Neutrophil (primary cell): ENCODE measurements at regions not wholly inside any gene's neighbourhood (a gene's known extent, or its start where the extent isn't known, plus 50 kb on each side); places are given as distances from the start of the nearest gene placed in this dataset.

Experiments
- H3K27ac ChIP-seq: fragments of 200-600 bp; sonication (generic); 2 replicates; pipeline ENCODE4 v1.5.1; 2016; ENCODE audit warnings: mild to moderate bottlenecking, moderate library complexity
- H3K27me3 ChIP-seq: fragments of 200-600 bp; sonication (generic); 2 replicates; pipeline ENCODE4 v1.6.0; 2016; ENCODE audit warnings: mild to moderate bottlenecking
- H3K36me3 ChIP-seq: fragments of 200-600 bp; sonication (generic); 2 replicates; pipeline ENCODE4 v1.5.1; 2017
- H3K4me1 ChIP-seq, 2 experiments: fragments of 200-600 bp in 1 of 2; sonication (generic) in 1 of 2; 1 replicate in 1 of 2; 2 replicates in 1 of 2; pipeline versions ENCODE4 v1.5.1 to v1.6.1; 2013 to 2016; ENCODE audit warnings: low read depth in 1 of 2, low read length in 1 of 2, mild to moderate bottlenecking in 1 of 2, moderate library complexity in 1 of 2; ENCODE audit not compliant: control insufficient read depth in 1 of 2, insufficient read depth in 1 of 2
- H3K4me3 ChIP-seq, 2 experiments: fragments of 200-600 bp in 1 of 2; sonication (generic) in 1 of 2; 1 replicate in 1 of 2; 2 replicates in 1 of 2; pipeline ENCODE4 v1.5.1; 2013 to 2016; ENCODE audit warnings: low read depth in 1 of 2, low read length in 1 of 2, mild to moderate bottlenecking in 1 of 2, moderate library complexity in 1 of 2
- H3K9me3 ChIP-seq: fragments of 200-600 bp; sonication (generic); 2 replicates; pipeline ENCODE4 v1.5.1; 2016
- TF ChIP-seq, protein P1 (sequence below): fragments of 200-600 bp; sonication (generic); IDR thresholded peaks from 2 replicates; pipeline ENCODE4 v1.5.1; 2016; ENCODE audit warnings: antibody characterized with exemption

- Histone ChIP-seq H3K4me1 (no peaks in the 10 kb centered on the region), H3K27me3 (no peaks in the 10 kb centered on the region), H3K9me3 (no peaks in the 10 kb centered on the region), H3K4me3 (no peak overlapping the region), H3K27ac (no peak overlapping the region), H3K36me3 (no peaks in the 10 kb centered on the region)
- TF ChIP-seq, protein P1, sequence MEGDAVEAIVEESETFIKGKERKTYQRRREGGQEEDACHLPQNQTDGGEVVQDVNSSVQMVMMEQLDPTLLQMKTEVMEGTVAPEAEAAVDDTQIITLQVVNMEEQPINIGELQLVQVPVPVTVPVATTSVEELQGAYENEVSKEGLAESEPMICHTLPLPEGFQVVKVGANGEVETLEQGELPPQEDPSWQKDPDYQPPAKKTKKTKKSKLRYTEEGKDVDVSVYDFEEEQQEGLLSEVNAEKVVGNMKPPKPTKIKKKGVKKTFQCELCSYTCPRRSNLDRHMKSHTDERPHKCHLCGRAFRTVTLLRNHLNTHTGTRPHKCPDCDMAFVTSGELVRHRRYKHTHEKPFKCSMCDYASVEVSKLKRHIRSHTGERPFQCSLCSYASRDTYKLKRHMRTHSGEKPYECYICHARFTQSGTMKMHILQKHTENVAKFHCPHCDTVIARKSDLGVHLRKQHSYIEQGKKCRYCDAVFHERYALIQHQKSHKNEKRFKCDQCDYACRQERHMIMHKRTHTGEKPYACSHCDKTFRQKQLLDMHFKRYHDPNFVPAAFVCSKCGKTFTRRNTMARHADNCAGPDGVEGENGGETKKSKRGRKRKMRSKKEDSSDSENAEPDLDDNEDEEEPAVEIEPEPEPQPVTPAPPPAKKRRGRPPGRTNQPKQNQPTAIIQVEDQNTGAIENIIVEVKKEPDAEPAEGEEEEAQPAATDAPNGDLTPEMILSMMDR = no peak
Measured at GRCh38 chr11:15765530-15765929, 590.8 kb downstream of the SOX6 start.

DNA sequence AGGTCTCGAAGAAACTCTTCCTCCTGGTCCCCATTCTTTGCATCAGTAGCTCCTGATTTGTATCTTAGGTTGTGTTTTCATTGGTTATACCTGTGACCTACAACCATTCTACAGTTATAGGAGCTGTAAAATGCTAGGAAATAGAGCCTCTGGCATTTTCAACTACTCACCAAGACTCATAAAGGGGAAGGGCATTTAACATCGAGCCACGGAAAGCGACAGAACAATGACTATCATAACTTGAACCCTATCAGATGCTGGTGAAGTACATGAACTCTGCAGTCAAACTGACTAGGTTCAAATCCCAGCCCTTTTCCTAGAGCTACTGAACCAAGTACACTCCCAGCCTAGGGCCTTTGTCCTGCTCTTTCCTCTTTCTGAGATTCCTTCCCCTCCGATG, 588.0 kb downstream of the SOX6 start:
- Histone ChIP-seq H3K36me3 (no peaks in the 10 kb centered on the region), H3K27me3 (peaks cover 8% of the 10 kb centered on the region), H3K9me3 (no peaks in the 10 kb centered on the region), H3K4me1 (no peaks in the 10 kb centered on the region), H3K27ac (no peak overlapping the region), H3K4me3 (no peak overlapping the region)
- TF ChIP-seq, protein P1 = no peak

GRCh38 chr11:15769203-15769602, 587.1 kb downstream of the SOX6 start:
- no peaks in the 10 kb centered on the region for H3K36me3 ChIP-seq

DNA sequence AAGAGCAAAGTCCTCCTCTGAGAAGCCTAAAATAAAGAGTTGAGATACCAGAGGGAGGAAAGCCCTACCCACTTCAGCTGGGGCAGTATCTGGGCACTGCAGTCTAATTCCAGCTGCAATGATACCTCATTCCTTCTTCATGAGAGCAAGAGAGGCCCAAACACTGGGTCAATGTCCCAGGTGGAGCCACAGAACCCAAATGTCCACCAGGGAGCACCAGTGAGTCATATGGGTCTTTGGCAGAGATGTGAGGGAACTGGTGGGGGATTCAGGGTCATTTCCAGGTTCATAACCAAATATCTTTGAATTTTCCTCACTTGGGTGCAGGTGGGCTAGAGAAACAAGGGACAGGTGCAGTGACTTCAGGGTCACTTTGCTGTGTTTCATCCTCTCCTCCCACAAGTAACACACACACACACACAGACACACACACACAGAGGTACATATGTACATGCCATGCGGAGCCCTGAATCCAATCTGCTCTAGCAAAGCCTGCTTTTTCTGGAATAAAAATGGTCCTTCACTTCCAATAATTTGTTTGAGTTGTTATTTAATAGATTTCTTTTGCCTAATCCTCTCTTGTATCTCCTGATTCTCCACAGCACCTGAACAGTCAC, 585.4 kb downstream of the SOX6 start:
- Histone ChIP-seq H3K4me1 (no peaks in the 10 kb centered on the region), H3K4me3 (no peak overlapping the region), H3K9me3 (no peaks in the 10 kb centered on the region), H3K27ac (no peak overlapping the region), H3K36me3 (no peaks in the 10 kb centered on the region), H3K27me3 (peaks cover 17% of the 10 kb centered on the region)
- TF ChIP-seq, protein P1 = peak; percentile 26

More at GRCh38 chr11:15769203-15769602, 587.1 kb downstream of the SOX6 start:
- TF ChIP-seq, protein P1 = no peak
- H3K9me3 ChIP-seq = no peaks in the 10 kb centered on the region
- H3K4me3 ChIP-seq = no peak overlapping the region
- H3K27me3 ChIP-seq = peaks cover 14% of the 10 kb centered on the region
- no peaks in the 10 kb centered on the region for H3K4me1 ChIP-seq
- H3K27ac ChIP-seq = no peak overlapping the region

- Histone ChIP-seq H3K27me3 (peaks cover 17% of the 10 kb centered on the region), H3K9me3 (no peaks in the 10 kb centered on the region), H3K36me3 (no peaks in the 10 kb centered on the region), H3K27ac (no peak overlapping the region), H3K4me3 (no peak overlapping the region), H3K4me1 (no peaks in the 10 kb centered on the region)
- TF ChIP-seq, protein P1 = no peak
Measured at GRCh38 chr11:15772547-15772946, 583.8 kb downstream of the SOX6 start.
